Astrocyte (in vitro differentiated cells and primary cell): ENCODE measurements at regions not wholly inside any gene's neighbourhood (a gene's known extent, or its start where the extent isn't known, plus 50 kb on each side); places are given as distances from the start of the nearest gene placed in this dataset.

Source experiments
- DNase-seq: peaks from one replicate; pipeline ENCODE4 v3.0.0-alpha.2; 2010; ENCODE audit warnings: low read depth
- FAIRE-seq: peaks from 2 replicates; lab custom pipeline; 2011; peaks lifted over from hg19 to GRCh38; lab: Jason Lieb, UNC
- H2AFZ ChIP-seq: 2 replicates; pipeline ENCODE4 v1.6.0; 2012; ENCODE audit warnings: low read depth, low read length, inconsistent platforms
- H3K27ac ChIP-seq: 2 replicates; pipeline ENCODE4 v1.5.1; 2011; ENCODE audit warnings: low read depth, low read length, inconsistent platforms
- H3K27me3 ChIP-seq: 2 replicates; pipeline ENCODE4 v1.6.0; 2011; ENCODE audit warnings: low read length, inconsistent platforms; ENCODE audit not compliant: insufficient read depth
- H3K36me3 ChIP-seq: 2 replicates; pipeline ENCODE4 v1.5.1; 2011; ENCODE audit warnings: low read length, inconsistent platforms; ENCODE audit not compliant: insufficient read depth
- H3K4me1 ChIP-seq: 2 replicates; pipeline ENCODE4 v1.5.1; 2011; ENCODE audit warnings: low read length, inconsistent platforms; ENCODE audit not compliant: insufficient read depth
- H3K4me2 ChIP-seq: 2 replicates; pipeline ENCODE4 v1.6.0; 2012; ENCODE audit warnings: low read length, inconsistent platforms
- H3K4me3 ChIP-seq: 2 replicates; pipeline ENCODE4 v1.5.1; 2011; ENCODE audit warnings: low read depth, mild to moderate bottlenecking, low read length, inconsistent platforms; ENCODE audit not compliant: insufficient read depth
- H3K79me2 ChIP-seq: 2 replicates; pipeline ENCODE4 v1.6.0; 2012; ENCODE audit warnings: mild to moderate bottlenecking, low read length, inconsistent platforms; ENCODE audit not compliant: insufficient read depth
- H3K9ac ChIP-seq: 2 replicates; pipeline ENCODE4 v1.6.0; 2012; ENCODE audit warnings: mild to moderate bottlenecking, low read length, inconsistent platforms
- H3K9me3 ChIP-seq: 2 replicates; pipeline ENCODE4 v1.5.1; 2012; ENCODE audit warnings: low read depth, mild to moderate bottlenecking, low read length, inconsistent platforms; ENCODE audit not compliant: insufficient read depth
- H4K20me1 ChIP-seq: 2 replicates; pipeline ENCODE4 v1.6.0; 2012; ENCODE audit warnings: low read length, inconsistent platforms; ENCODE audit not compliant: insufficient read depth
- H3K27ac Mint-ChIP-seq: one replicate; pipeline ENCODE4 v1.8.0; 2021; ENCODE audit warnings: mild to moderate bottlenecking, mixed read lengths; ENCODE audit not compliant: unreplicated experiment
- H3K27me3 Mint-ChIP-seq: one replicate; pipeline ENCODE4 v1.8.0; 2021; ENCODE audit warnings: low read depth, mixed read lengths; ENCODE audit not compliant: unreplicated experiment
- H3K36me3 Mint-ChIP-seq: one replicate; pipeline ENCODE4 v1.8.0; 2021; ENCODE audit warnings: low read depth, mixed read lengths; ENCODE audit not compliant: unreplicated experiment
- H3K4me1 Mint-ChIP-seq: one replicate; pipeline ENCODE4 v1.8.0; 2021; ENCODE audit warnings: low read depth, mixed read lengths; ENCODE audit not compliant: unreplicated experiment
- H3K4me3 Mint-ChIP-seq: one replicate; pipeline ENCODE4 v1.8.0; 2021; ENCODE audit warnings: mild to moderate bottlenecking, moderate library complexity, mixed read lengths; ENCODE audit not compliant: unreplicated experiment
- H3K9me3 Mint-ChIP-seq: one replicate; pipeline ENCODE4 v1.8.0; 2021; ENCODE audit warnings: mild to moderate bottlenecking, mixed read lengths; ENCODE audit not compliant: unreplicated experiment
- CTCF ChIP-seq: IDR thresholded peaks from 2 replicates; pipeline ENCODE4 v1.5.1; 2011; ENCODE audit warnings: low read depth, mild to moderate bottlenecking, inconsistent platforms, low read length, moderate library complexity; ENCODE audit not compliant: insufficient read depth
- EZH2 ChIP-seq: IDR thresholded peaks from 2 replicates; pipeline ENCODE4 v1.6.1; 2012; ENCODE audit warnings: mild to moderate bottlenecking, low read length, inconsistent platforms; ENCODE audit not compliant: insufficient read depth

DNA sequence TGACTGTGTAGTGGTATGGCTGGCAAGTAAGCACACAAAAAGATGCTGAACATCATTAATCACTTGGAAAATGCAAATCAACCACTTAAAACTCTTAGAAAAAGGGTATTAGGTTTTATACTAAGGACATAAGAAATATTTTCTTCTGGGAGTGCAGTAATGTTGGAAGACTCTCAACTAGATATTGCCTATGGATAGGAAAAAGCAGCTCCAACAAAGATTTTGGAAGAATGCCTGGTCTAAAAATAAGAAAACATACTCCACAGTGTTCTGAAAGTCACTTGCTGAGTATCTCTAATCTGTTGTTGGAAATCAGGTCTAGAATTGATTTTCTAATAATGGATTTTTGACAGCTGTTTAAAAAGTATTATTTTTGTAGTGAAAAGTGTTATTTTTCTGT is 50.8 kb upstream of the PHYHIPL start:
- H3K27me3 Mint-ChIP-seq: no peaks in the 10 kb centered on the region
- H3K79me2 ChIP-seq: no peaks in the 10 kb centered on the region
- no peaks in the 10 kb centered on the region for H4K20me1 ChIP-seq
- TF ChIP-seq EZH2: no peak
- TF ChIP-seq CTCF: no peak
- H3K4me1 Mint-ChIP-seq: no peaks in the 10 kb centered on the region
- H3K9ac ChIP-seq: no peak overlapping the region
- FAIRE-seq (no peak), DNase-seq (no peak)
- no peaks in the 10 kb centered on the region for H3K4me1 ChIP-seq
- H3K4me3 Mint-ChIP-seq: no peak overlapping the region
- H3K27ac ChIP-seq: no peak overlapping the region
- no peaks in the 10 kb centered on the region for H3K9me3 ChIP-seq
- no peak overlapping the region for H3K27ac Mint-ChIP-seq
- H2AFZ ChIP-seq: no peak overlapping the region
- no peaks in the 10 kb centered on the region for H3K27me3 ChIP-seq
- no peaks in the 10 kb centered on the region for H3K36me3 Mint-ChIP-seq
- H3K4me3 ChIP-seq: no peak overlapping the region
- H3K36me3 ChIP-seq: no peaks in the 10 kb centered on the region
- H3K4me2 ChIP-seq: no peak overlapping the region
- H3K9me3 Mint-ChIP-seq: peaks cover under 1% of the 10 kb centered on the region

- no peaks in the 10 kb centered on the region for H3K4me1 ChIP-seq
- TF ChIP-seq CTCF (no peak), EZH2 (no peak)
- H4K20me1 ChIP-seq: no peaks in the 10 kb centered on the region
- no peak overlapping the region for H3K4me2 ChIP-seq
- H3K4me3 Mint-ChIP-seq: no peak overlapping the region
- H3K27me3 ChIP-seq: no peaks in the 10 kb centered on the region
- H3K4me3 ChIP-seq: no peak overlapping the region
- no peak for FAIRE-seq
- no peak overlapping the region for H3K9ac ChIP-seq
- H3K27ac ChIP-seq: no peak overlapping the region
- no peaks in the 10 kb centered on the region for H3K9me3 ChIP-seq
- no peaks in the 10 kb centered on the region for H3K27me3 Mint-ChIP-seq
- no peak overlapping the region for H2AFZ ChIP-seq
- no peak overlapping the region for H3K27ac Mint-ChIP-seq
- DNase-seq: no peak
- no peaks in the 10 kb centered on the region for H3K36me3 ChIP-seq
- no peaks in the 10 kb centered on the region for H3K36me3 Mint-ChIP-seq
- H3K9me3 Mint-ChIP-seq: peaks cover 2% of the 10 kb centered on the region
- H3K4me1 Mint-ChIP-seq: no peaks in the 10 kb centered on the region
- no peaks in the 10 kb centered on the region for H3K79me2 ChIP-seq
These were observed 50.2 kb upstream of the PHYHIPL start for GRCh38 chr10:59126261-59126660.
